Tibial nerve (tissue), 3 donors: ENCODE measurements at regions not wholly inside any gene's neighbourhood (a gene's known extent, or its start where the extent isn't known, plus 50 kb on each side); places are given as distances from the start of the nearest gene placed in this dataset.

Experiments
- CTCF ChIP-seq, 5 experiments: fragments of 200-600 bp in 3 of 5; fragments of 450-650 bp in 2 of 5; sonication (generic) in 3 of 5; IDR thresholded peaks; one replicate each; pipeline ENCODE4 v1.5.1; 2016 to 2019; ENCODE audit warnings: antibody characterized with exemption in 5 of 5, mild to moderate bottlenecking in 3 of 5, moderate library complexity in 2 of 5
- POLR2A ChIP-seq, 2 donors: fragments of 450-650 bp; IDR thresholded peaks; one replicate each; pipeline ENCODE4 v1.6.1; 2017; ENCODE audit warnings: antibody characterized with exemption in 2 of 2, mild to moderate bottlenecking in 2 of 2, moderate library complexity in 2 of 2

GRCh38 chr10:106440355-106440754 lies 724.2 kb downstream of the SORCS1 start:
- TF ChIP-seq CTCF (IDR thresholded peaks at IDR 0.05): no peak
- no peak for TF ChIP-seq POLR2A (IDR thresholded peaks at IDR 0.05)
